GM21526 (cell line): ENCODE measurements at regions not wholly inside any gene's neighbourhood (a gene's known extent, or its start where the extent isn't known, plus 50 kb on each side); places are given as distances from the start of the nearest gene placed in this dataset.
"Not testable (repeated sequence)": the region's sequence is repeated elsewhere in the genome, so short reads cannot be mapped to it uniquely, and the experiment has no call there.

Source experiments
- ATAC-seq: cut with Tn5 transposase; IDR thresholded peaks from one replicate; pipeline ENCODE4 v1.9.1; 2021; ENCODE audit warnings: moderate library complexity; ENCODE audit not compliant: unreplicated experiment, low FRiP score

- ATAC-seq = no peak
Measured at GRCh38 chr3:39651993-39652739, 157.2 kb upstream of the MYRIP start.

- not testable (repeated sequence) for ATAC-seq
Measured at GRCh38 chr3:39655718-39656117, 153.7 kb upstream of the MYRIP start.

- ATAC-seq = no peak
Measured at GRCh38 chr3:39657075-39657474, 152.3 kb upstream of the MYRIP start.

GRCh38 chr3:39657775-39658174 lies 151.6 kb upstream of the MYRIP start:
- ATAC-seq = no peak

- no peak for ATAC-seq
Measured at GRCh38 chr3:39664931-39665330, 144.5 kb upstream of the MYRIP start.

- no peak for ATAC-seq
Measured at GRCh38 chr3:39665441-39665840, 144.0 kb upstream of the MYRIP start.

- ATAC-seq = peak; percentile 79
Measured at GRCh38 chr3:39668420-39668819, 141.0 kb upstream of the MYRIP start.

GRCh38 chr3:39671116-39671515 lies 138.3 kb upstream of the MYRIP start:
- ATAC-seq = no peak

GRCh38 chr3:39671600-39671999 lies 137.8 kb upstream of the MYRIP start:
- no peak for ATAC-seq

- ATAC-seq = no peak
Measured at GRCh38 chr3:39705351-39705900, 104.0 kb upstream of the MYRIP start.

- ATAC-seq = peak; percentile 58
Measured at GRCh38 chr3:39707314-39707909, 102.0 kb upstream of the MYRIP start.

GRCh38 chr3:39712413-39713048 lies 96.9 kb upstream of the MYRIP start:
- ATAC-seq = no peak

- not testable (repeated sequence) for ATAC-seq
Measured at GRCh38 chr3:39713341-39713740, 96.1 kb upstream of the MYRIP start.

- no peak for ATAC-seq
Measured at GRCh38 chr3:39716849-39717248, 92.6 kb upstream of the MYRIP start.

GRCh38 chr3:39718674-39719595 lies 90.5 kb upstream of the MYRIP start:
- no peak for ATAC-seq

- ATAC-seq = no peak
Measured at GRCh38 chr3:39721076-39721475, 88.3 kb upstream of the MYRIP start.

- no peak for ATAC-seq
Measured at GRCh38 chr3:39724233-39724846, 85.1 kb upstream of the MYRIP start.

GRCh38 chr3:39725321-39725720 lies 84.1 kb upstream of the MYRIP start:
- no peak for ATAC-seq

GRCh38 chr3:39727415-39727814 lies 82.0 kb upstream of the MYRIP start:
- no peak for ATAC-seq

- ATAC-seq = no peak
Measured at GRCh38 chr3:39733804-39734203, 75.6 kb upstream of the MYRIP start.
